Natural killer cell (primary cell): ENCODE measurements at regions not wholly inside any gene's neighbourhood (a gene's known extent, or its start where the extent isn't known, plus 50 kb on each side); places are given as distances from the start of the nearest gene placed in this dataset.

Source experiments
- ATAC-seq, 3 donors: fragments of 150-1000 bp in 2 of 3; fragments of 200-7000 bp in 1 of 3; cut with Tn5 transposase; 1 replicate in 1 of 3; 2 replicates in 2 of 3; pipeline ENCODE4 v1.10.0; 2021; ENCODE audit warnings: mild to moderate bottlenecking in 2 of 3, moderate library complexity in 2 of 3
- DNase-seq, 2 donors: peaks; one replicate each; pipeline versions ENCODE4 v3.0.0 to v3.0.0-alpha.2; 2013 to 2021; ENCODE audit warnings: mixed read lengths in 1 of 2
- H3K27ac ChIP-seq: one replicate; pipeline ENCODE4 v1.5.1; 2013; ENCODE audit warnings: mild to moderate bottlenecking, low read length
- H3K27me3 ChIP-seq: one replicate; pipeline ENCODE4 v1.6.1; 2013; ENCODE audit warnings: low read length; ENCODE audit not compliant: control insufficient read depth, insufficient read depth
- H3K36me3 ChIP-seq: one replicate; pipeline ENCODE4 v1.6.1; 2013; ENCODE audit warnings: low read length; ENCODE audit not compliant: control insufficient read depth, insufficient read depth
- H3K4me1 ChIP-seq: one replicate; pipeline ENCODE4 v1.6.1; 2013; ENCODE audit warnings: low read length; ENCODE audit not compliant: control insufficient read depth, insufficient read depth
- H3K4me3 ChIP-seq: one replicate; pipeline ENCODE4 v1.5.1; 2013; ENCODE audit warnings: low read length
- H3K9me3 ChIP-seq: one replicate; pipeline ENCODE4 v1.6.1; 2013; ENCODE audit warnings: low read length; ENCODE audit not compliant: control insufficient read depth, insufficient read depth
- H3K27ac Mint-ChIP-seq, 2 donors: one replicate each; pipeline ENCODE4 v1.8.0; 2022; ENCODE audit warnings: mild to moderate bottlenecking in 2 of 2, mixed read lengths in 2 of 2, moderate library complexity in 1 of 2
- H3K27me3 Mint-ChIP-seq, 2 donors: one replicate each; pipeline ENCODE4 v1.8.0; 2022; ENCODE audit warnings: low read depth in 2 of 2, mixed read lengths in 2 of 2
- H3K36me3 Mint-ChIP-seq: one replicate; pipeline ENCODE4 v1.8.0; 2022; ENCODE audit warnings: mixed read lengths
- H3K4me1 Mint-ChIP-seq, 2 donors: one replicate each; pipeline ENCODE4 v1.8.0; 2022; ENCODE audit warnings: mixed read lengths in 2 of 2
- H3K4me3 Mint-ChIP-seq: one replicate; pipeline ENCODE4 v1.8.0; 2022; ENCODE audit warnings: mild to moderate bottlenecking, moderate library complexity, mixed read lengths
- H3K9me3 Mint-ChIP-seq, 2 donors: one replicate each; pipeline ENCODE4 v1.8.0; 2022; ENCODE audit warnings: mixed read lengths in 2 of 2
- CTCF ChIP-seq: fragments of 200-600 bp; IDR thresholded peaks from one replicate; pipeline ENCODE4 v1.8.0; 2022; ENCODE audit warnings: antibody characterized with exemption
- whole genome bisulfite sequencing: methylation state at CpG from one replicate; pipeline ENCODE4 v1.1.7; 2013; ENCODE audit warnings: missing lambda C conversion rate; ENCODE audit not compliant: insufficient coverage; 5-methylcytosine and 5-hydroxymethylcytosine counted together
- intact Hi-C: fragments of 100-400 bp; cut with micrococcal nuclease; formaldehyde crosslinking; loops from one replicate; pipeline ENCODE4 v1.14.2; 2022

- H3K4me1 ChIP-seq, result no peaks in the 10 kb centered on the region
- no peak for TF ChIP-seq CTCF
- ATAC-seq (no peak), DNase-seq (no peak)
- Mint-ChIP-seq H3K27ac (no peak overlapping the region), H3K27me3 (peaks cover 19 to 29% of the 10 kb centered on the region in 2 donors), H3K4me1 (no peaks in the 10 kb centered on the region), H3K36me3 (no peaks in the 10 kb centered on the region), H3K9me3 (no peaks in the 10 kb centered on the region), H3K4me3 (no peak overlapping the region)
- H3K9me3 ChIP-seq, result no peaks in the 10 kb centered on the region
- no peaks in the 10 kb centered on the region for H3K36me3 ChIP-seq
- H3K27me3 ChIP-seq, result peaks cover 8% of the 10 kb centered on the region
- whole genome bisulfite sequencing, result 88% methylated on average over 1 of the region's 2 CpGs
- H3K27ac ChIP-seq, result no peak overlapping the region
- intact Hi-C loops, result no loop called here
- no peak overlapping the region for H3K4me3 ChIP-seq
Measured at GRCh38 chr5:42043400-42043799, 118.3 kb downstream of the FBXO4 start.

- WGBS, result 40% methylated on average over 5 of the region's 5 CpGs
- Histone ChIP-seq H3K4me3 (no peak overlapping the region), H3K9me3 (no peaks in the 10 kb centered on the region), H3K27me3 (no peaks in the 10 kb centered on the region), H3K36me3 (no peaks in the 10 kb centered on the region), H3K4me1 (no peaks in the 10 kb centered on the region), H3K27ac (no peak overlapping the region)
- ATAC-seq (peak; percentile 66 to 77 (median 70)), DNase-seq (peak; percentile 27 to 75)
- Mint-ChIP-seq H3K27me3 (peaks cover 3 to 7% of the 10 kb centered on the region in 2 donors), H3K36me3 (no peaks in the 10 kb centered on the region), H3K4me3 (no peak overlapping the region), H3K27ac (no peak overlapping the region), H3K4me1 (no peaks in the 10 kb centered on the region), H3K9me3 (no peaks in the 10 kb centered on the region)
- intact Hi-C loops, result no loop called here
- TF ChIP-seq CTCF, result peak; percentile 65
Measured at GRCh38 chr5:42057254-42057690, 132.2 kb downstream of the FBXO4 start.

GRCh38 chr5:42059291-42059690 is 134.2 kb downstream of the FBXO4 start:
- no peaks in the 10 kb centered on the region for H3K36me3 ChIP-seq
- no peak for DNase-seq
- no peak for ATAC-seq
- no peaks in the 10 kb centered on the region for H3K36me3 Mint-ChIP-seq
- H3K27ac ChIP-seq, result no peak overlapping the region
- no peak overlapping the region for H3K27ac Mint-ChIP-seq
- TF ChIP-seq CTCF, result no peak
- H3K27me3 Mint-ChIP-seq, result peaks cover 0 to 3% of the 10 kb centered on the region in 2 donors
- intact Hi-C loops, result no loop called here
- H3K4me1 ChIP-seq, result no peaks in the 10 kb centered on the region
- no peaks in the 10 kb centered on the region for H3K4me1 Mint-ChIP-seq
- H3K27me3 ChIP-seq, result no peaks in the 10 kb centered on the region
- no peak overlapping the region for H3K4me3 ChIP-seq
- no peaks in the 10 kb centered on the region for H3K9me3 ChIP-seq
- H3K9me3 Mint-ChIP-seq, result no peaks in the 10 kb centered on the region
- 80% methylated on average over 1 of the region's 3 CpGs for WGBS
- H3K4me3 Mint-ChIP-seq, result no peak overlapping the region

- Mint-ChIP-seq H3K4me1 (no peaks in the 10 kb centered on the region), H3K4me3 (no peak overlapping the region), H3K9me3 (no peaks in the 10 kb centered on the region), H3K27me3 (peaks cover 0 to 3% of the 10 kb centered on the region in 2 donors), H3K36me3 (no peaks in the 10 kb centered on the region), H3K27ac (no peak overlapping the region)
- DNase-seq (no peak), ATAC-seq (no peak)
- no peak for TF ChIP-seq CTCF
- 92% methylated on average over 16 of the region's 16 CpGs for whole genome bisulfite sequencing
- no peak overlapping the region for H3K4me3 ChIP-seq
- no peaks in the 10 kb centered on the region for H3K4me1 ChIP-seq
- intact Hi-C loops, result no loop called here
- no peaks in the 10 kb centered on the region for H3K36me3 ChIP-seq
- H3K27ac ChIP-seq, result no peak overlapping the region
- no peaks in the 10 kb centered on the region for H3K27me3 ChIP-seq
- no peaks in the 10 kb centered on the region for H3K9me3 ChIP-seq
Measured at GRCh38 chr5:42059778-42060464, 134.8 kb downstream of the FBXO4 start.
